WTC11 (cell line): ENCODE measurements at regions not wholly inside any gene's neighbourhood (a gene's known extent, or its start where the extent isn't known, plus 50 kb on each side); places are given as distances from the start of the nearest gene placed in this dataset.

Source experiments
- ATAC-seq: fragments of 200-7000 bp; cut with Tn5 transposase; 2 replicates; pipeline ENCODE4 v1.10.0; 2021; ENCODE audit warnings: mild to moderate bottlenecking, moderate library complexity
- CTCF ChIA-PET: fragments of 300-600 bp; sonication (Branson Sonifier 250); formaldehyde crosslinking; loops from one replicate; lab custom pipeline; 2021; ENCODE audit warnings: antibody characterized with exemption; lab: Charles Lee
- POLR2A ChIA-PET: fragments of 350-600 bp; sonication (Branson Sonifier 250); formaldehyde crosslinking; loops from one replicate; lab custom pipeline; 2021; ENCODE audit warnings: antibody characterized with exemption; lab: Charles Lee
- DNase-seq: peaks from one replicate; pipeline ENCODE4 v3.0.0; 2021; ENCODE audit warnings: low spot score
- H3K27ac Mint-ChIP-seq: 2 replicates; pipeline ENCODE4 v1.8.0; 2021; ENCODE audit warnings: mixed read lengths
- H3K27me3 Mint-ChIP-seq: 2 replicates; pipeline ENCODE4 v1.8.0; 2021; ENCODE audit warnings: low read depth, mild to moderate bottlenecking, moderate library complexity, mixed read lengths
- H3K36me3 Mint-ChIP-seq: 2 replicates; pipeline ENCODE4 v1.8.0; 2021; ENCODE audit warnings: mixed read lengths
- H3K4me1 Mint-ChIP-seq: 2 replicates; pipeline ENCODE4 v1.8.0; 2022; ENCODE audit warnings: mixed read lengths
- H3K4me3 Mint-ChIP-seq: 2 replicates; pipeline ENCODE4 v1.8.0; 2021; ENCODE audit warnings: mild to moderate bottlenecking, moderate library complexity, mixed read lengths
- H3K9me3 Mint-ChIP-seq: 2 replicates; pipeline ENCODE4 v1.8.0; 2021; ENCODE audit warnings: mixed read lengths
- ELF4 ChIP-seq: sonication (generic); formaldehyde crosslinking; IDR thresholded peaks from 2 replicates; pipeline ENCODE4 v1.8.1; 2022; ENCODE audit warnings: low read depth, mild to moderate bottlenecking, moderate library complexity, missing genetic modification reagents
- FOXJ3 ChIP-seq: sonication (generic); formaldehyde crosslinking; IDR thresholded peaks from 2 replicates; pipeline ENCODE4 v1.9.0; 2021; ENCODE audit warnings: missing genetic modification reagents, mild to moderate bottlenecking, borderline replicate concordance
- GABPB1 ChIP-seq: sonication (generic); formaldehyde crosslinking; IDR thresholded peaks from 2 replicates; pipeline ENCODE4 v1.8.1; 2023; ENCODE audit warnings: mild to moderate bottlenecking, missing genetic modification reagents
- HMGA2 ChIP-seq: fragments of 250-450 bp; sonication (Bioruptor Pico); IDR thresholded peaks from 2 replicates; pipeline ENCODE4 v1.4.0; 2021; ENCODE audit warnings: mild to moderate bottlenecking, moderate library complexity
- NFATC4 ChIP-seq: fragments of 250-450 bp; sonication (Bioruptor Pico); IDR thresholded peaks from 2 replicates; pipeline ENCODE4 v1.9.0; 2021; ENCODE audit warnings: mild to moderate bottlenecking
- NR3C1 ChIP-seq: sonication (generic); formaldehyde crosslinking; conservative IDR thresholded peaks from 2 replicates; pipeline ENCODE4 v1.8.1; 2023; ENCODE audit warnings: low read depth, mild to moderate bottlenecking, missing genetic modification reagents
- SMAD4 ChIP-seq: sonication (generic); formaldehyde crosslinking; IDR thresholded peaks from 2 replicates; pipeline ENCODE4 v1.8.0; 2022; ENCODE audit warnings: mild to moderate bottlenecking, missing genetic modification reagents
- ZNF219 ChIP-seq: sonication (generic); formaldehyde crosslinking; IDR thresholded peaks from 2 replicates; pipeline ENCODE4 v1.8.0; 2023; ENCODE audit warnings: missing genetic modification reagents, mild to moderate bottlenecking, borderline replicate concordance
- ZNF232 ChIP-seq: sonication (generic); formaldehyde crosslinking; IDR thresholded peaks from 2 replicates; pipeline ENCODE4 v1.8.0; 2022; ENCODE audit warnings: mild to moderate bottlenecking, missing genetic modification reagents
- ZNF416 ChIP-seq: fragments of 250-450 bp; sonication (Bioruptor Pico); IDR thresholded peaks from 2 replicates; pipeline ENCODE4 v1.9.0; 2021; ENCODE audit warnings: mild to moderate bottlenecking, inconsistent platforms
- TF ChIP-seq, protein P1 (sequence below): sonication (generic); formaldehyde crosslinking; IDR thresholded peaks from 2 replicates; pipeline ENCODE4 v1.8.0; 2023; ENCODE audit warnings: missing genetic modification reagents, mild to moderate bottlenecking, borderline replicate concordance
- TF ChIP-seq, protein P2 (sequence below): sonication (generic); formaldehyde crosslinking; IDR thresholded peaks from 2 replicates; pipeline ENCODE4 v1.8.0; 2022; ENCODE audit warnings: missing genetic modification reagents
- TF ChIP-seq, protein P3 (sequence below): sonication (generic); formaldehyde crosslinking; IDR thresholded peaks from 2 replicates; pipeline ENCODE4 v1.8.0; 2022; ENCODE audit warnings: mild to moderate bottlenecking, missing genetic modification reagents
- TF ChIP-seq, protein P4 (sequence below): sonication (generic); formaldehyde crosslinking; IDR thresholded peaks from 2 replicates; pipeline ENCODE4 v1.8.1; 2022; ENCODE audit warnings: low read depth, missing genetic modification reagents, borderline replicate concordance
- TF ChIP-seq, protein P5 (sequence below): fragments of 250-450 bp; sonication (Bioruptor Pico); IDR thresholded peaks from 2 replicates; pipeline ENCODE4 v1.9.0; 2021; ENCODE audit warnings: moderate library complexity, mild to moderate bottlenecking, inconsistent platforms, borderline replicate concordance
- TF ChIP-seq, protein P6 (sequence below): sonication (generic); formaldehyde crosslinking; IDR thresholded peaks from 2 replicates; pipeline ENCODE4 v1.8.1; 2023; ENCODE audit warnings: mild to moderate bottlenecking, missing genetic modification reagents

DNA sequence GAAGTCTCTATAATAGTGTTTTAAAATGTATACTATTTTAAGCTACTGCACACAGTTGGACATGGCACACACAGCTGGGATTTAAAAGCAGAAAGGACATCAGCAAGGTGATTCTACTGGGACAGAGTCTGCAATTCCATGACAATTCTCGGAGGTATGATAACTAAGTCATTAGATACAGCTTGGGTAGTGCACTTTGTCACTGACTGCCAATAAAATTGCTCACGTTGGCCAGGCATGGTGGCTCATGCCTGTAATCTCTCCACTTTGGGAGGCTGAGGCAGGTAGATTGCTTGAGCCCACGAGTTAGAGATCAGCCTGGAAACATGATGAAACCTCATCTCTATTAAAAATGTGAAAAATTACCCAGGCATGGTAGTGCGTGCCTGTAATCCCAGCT, 134.1 kb upstream of the SATB2 start (continued):
- TF ChIP-seq, protein P1, sequence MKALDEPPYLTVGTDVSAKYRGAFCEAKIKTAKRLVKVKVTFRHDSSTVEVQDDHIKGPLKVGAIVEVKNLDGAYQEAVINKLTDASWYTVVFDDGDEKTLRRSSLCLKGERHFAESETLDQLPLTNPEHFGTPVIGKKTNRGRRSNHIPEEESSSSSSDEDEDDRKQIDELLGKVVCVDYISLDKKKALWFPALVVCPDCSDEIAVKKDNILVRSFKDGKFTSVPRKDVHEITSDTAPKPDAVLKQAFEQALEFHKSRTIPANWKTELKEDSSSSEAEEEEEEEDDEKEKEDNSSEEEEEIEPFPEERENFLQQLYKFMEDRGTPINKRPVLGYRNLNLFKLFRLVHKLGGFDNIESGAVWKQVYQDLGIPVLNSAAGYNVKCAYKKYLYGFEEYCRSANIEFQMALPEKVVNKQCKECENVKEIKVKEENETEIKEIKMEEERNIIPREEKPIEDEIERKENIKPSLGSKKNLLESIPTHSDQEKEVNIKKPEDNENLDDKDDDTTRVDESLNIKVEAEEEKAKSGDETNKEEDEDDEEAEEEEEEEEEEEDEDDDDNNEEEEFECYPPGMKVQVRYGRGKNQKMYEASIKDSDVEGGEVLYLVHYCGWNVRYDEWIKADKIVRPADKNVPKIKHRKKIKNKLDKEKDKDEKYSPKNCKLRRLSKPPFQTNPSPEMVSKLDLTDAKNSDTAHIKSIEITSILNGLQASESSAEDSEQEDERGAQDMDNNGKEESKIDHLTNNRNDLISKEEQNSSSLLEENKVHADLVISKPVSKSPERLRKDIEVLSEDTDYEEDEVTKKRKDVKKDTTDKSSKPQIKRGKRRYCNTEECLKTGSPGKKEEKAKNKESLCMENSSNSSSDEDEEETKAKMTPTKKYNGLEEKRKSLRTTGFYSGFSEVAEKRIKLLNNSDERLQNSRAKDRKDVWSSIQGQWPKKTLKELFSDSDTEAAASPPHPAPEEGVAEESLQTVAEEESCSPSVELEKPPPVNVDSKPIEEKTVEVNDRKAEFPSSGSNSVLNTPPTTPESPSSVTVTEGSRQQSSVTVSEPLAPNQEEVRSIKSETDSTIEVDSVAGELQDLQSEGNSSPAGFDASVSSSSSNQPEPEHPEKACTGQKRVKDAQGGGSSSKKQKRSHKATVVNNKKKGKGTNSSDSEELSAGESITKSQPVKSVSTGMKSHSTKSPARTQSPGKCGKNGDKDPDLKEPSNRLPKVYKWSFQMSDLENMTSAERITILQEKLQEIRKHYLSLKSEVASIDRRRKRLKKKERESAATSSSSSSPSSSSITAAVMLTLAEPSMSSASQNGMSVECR (CRISPR knock-in tag) = no peak
- TF ChIP-seq HMGA2 (no peak), NR3C1 (CRISPR knock-in tag) (no peak), SMAD4 (no peak), ZNF232 (CRISPR knock-in tag) (no peak), FOXJ3 (no peak)
- TF ChIP-seq, protein P2, sequence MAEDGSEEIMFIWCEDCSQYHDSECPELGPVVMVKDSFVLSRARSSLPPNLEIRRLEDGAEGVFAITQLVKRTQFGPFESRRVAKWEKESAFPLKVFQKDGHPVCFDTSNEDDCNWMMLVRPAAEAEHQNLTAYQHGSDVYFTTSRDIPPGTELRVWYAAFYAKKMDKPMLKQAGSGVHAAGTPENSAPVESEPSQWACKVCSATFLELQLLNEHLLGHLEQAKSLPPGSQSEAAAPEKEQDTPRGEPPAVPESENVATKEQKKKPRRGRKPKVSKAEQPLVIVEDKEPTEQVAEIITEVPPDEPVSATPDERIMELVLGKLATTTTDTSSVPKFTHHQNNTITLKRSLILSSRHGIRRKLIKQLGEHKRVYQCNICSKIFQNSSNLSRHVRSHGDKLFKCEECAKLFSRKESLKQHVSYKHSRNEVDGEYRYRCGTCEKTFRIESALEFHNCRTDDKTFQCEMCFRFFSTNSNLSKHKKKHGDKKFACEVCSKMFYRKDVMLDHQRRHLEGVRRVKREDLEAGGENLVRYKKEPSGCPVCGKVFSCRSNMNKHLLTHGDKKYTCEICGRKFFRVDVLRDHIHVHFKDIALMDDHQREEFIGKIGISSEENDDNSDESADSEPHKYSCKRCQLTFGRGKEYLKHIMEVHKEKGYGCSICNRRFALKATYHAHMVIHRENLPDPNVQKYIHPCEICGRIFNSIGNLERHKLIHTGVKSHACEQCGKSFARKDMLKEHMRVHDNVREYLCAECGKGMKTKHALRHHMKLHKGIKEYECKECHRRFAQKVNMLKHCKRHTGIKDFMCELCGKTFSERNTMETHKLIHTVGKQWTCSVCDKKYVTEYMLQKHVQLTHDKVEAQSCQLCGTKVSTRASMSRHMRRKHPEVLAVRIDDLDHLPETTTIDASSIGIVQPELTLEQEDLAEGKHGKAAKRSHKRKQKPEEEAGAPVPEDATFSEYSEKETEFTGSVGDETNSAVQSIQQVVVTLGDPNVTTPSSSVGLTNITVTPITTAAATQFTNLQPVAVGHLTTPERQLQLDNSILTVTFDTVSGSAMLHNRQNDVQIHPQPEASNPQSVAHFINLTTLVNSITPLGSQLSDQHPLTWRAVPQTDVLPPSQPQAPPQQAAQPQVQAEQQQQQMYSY (CRISPR knock-in tag) = no peak
- TF ChIP-seq, protein P3, sequence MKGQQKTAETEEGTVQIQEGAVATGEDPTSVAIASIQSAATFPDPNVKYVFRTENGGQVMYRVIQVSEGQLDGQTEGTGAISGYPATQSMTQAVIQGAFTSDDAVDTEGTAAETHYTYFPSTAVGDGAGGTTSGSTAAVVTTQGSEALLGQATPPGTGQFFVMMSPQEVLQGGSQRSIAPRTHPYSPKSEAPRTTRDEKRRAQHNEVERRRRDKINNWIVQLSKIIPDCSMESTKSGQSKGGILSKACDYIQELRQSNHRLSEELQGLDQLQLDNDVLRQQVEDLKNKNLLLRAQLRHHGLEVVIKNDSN (CRISPR knock-in tag) = no peak

DNA sequence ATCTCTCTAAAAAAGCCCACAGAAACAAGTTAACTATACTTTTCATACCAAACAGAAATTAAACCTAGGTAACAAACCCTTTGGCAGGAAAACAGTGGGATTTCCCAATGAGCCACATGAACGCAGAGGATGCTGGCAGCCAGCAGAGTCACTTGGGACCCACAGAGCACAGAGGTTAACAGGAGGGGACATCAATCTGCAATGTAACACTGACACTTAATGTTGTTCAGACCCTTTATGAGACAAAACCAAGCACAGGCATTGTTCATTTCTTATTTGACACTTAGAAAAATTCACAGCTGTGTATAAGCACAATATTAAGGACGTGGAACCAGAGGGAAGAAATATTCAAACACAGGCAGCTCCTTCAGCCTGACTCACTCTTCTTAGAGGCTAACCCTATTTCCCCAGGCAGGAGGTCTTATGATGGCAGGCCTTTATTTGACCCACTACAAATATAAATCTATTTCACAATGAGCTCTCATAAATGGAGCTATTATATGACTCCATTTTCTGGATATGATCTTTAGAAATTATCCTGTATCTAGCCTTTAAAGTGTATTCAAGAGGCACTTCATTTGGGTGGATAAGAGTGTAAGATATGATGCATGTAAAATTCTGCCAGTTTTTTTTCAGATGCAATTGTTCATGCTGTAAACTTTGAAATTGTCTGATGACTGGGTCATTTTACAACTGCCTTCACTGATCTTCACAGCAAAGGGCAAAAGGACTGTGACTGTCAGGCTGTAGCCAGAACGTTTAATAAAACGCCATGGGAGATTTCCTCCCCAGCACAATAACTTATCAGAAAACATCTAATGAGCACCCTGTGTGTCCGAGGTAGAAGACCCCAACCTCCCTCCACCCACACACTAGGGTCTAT, 132.8 kb upstream of the SATB2 start:
- Mint-ChIP-seq H3K36me3 (no peaks in the 10 kb centered on the region), H3K4me1 (peaks cover 24% of the 10 kb centered on the region), H3K27ac (no peak overlapping the region), H3K27me3 (peaks cover 2% of the 10 kb centered on the region), H3K4me3 (no peak overlapping the region), H3K9me3 (no peaks in the 10 kb centered on the region)
- ATAC-seq = no peak
- CTCF ChIA-PET = interaction anchor here (1.0 to 1.6 kb wide), 2 partner anchors 16 to 101 kb away, joined by 3 to 5 read pairs; no protein-coding TSS in a partner anchor
- TF ChIP-seq ELF4 (no peak), ZNF219 (CRISPR knock-in tag) (no peak), NFATC4 (no peak), GABPB1 (CRISPR knock-in tag) (no peak), ZNF416 (no peak)
- TF ChIP-seq, protein P4, sequence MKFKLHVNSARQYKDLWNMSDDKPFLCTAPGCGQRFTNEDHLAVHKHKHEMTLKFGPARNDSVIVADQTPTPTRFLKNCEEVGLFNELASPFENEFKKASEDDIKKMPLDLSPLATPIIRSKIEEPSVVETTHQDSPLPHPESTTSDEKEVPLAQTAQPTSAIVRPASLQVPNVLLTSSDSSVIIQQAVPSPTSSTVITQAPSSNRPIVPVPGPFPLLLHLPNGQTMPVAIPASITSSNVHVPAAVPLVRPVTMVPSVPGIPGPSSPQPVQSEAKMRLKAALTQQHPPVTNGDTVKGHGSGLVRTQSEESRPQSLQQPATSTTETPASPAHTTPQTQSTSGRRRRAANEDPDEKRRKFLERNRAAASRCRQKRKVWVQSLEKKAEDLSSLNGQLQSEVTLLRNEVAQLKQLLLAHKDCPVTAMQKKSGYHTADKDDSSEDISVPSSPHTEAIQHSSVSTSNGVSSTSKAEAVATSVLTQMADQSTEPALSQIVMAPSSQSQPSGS (CRISPR knock-in tag) = no peak
- TF ChIP-seq, protein P3 (CRISPR knock-in tag) = no peak
- TF ChIP-seq, protein P5, sequence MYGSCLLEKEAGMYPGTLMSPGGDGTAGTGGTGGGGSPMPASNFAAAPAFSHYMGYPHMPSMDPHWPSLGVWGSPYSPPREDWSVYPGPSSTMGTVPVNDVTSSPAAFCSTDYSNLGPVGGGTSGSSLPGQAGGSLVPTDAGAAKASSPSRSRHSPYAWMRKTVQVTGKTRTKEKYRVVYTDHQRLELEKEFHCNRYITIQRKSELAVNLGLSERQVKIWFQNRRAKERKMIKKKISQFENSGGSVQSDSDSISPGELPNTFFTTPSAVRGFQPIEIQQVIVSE (CRISPR knock-in tag) = no peak
- TF ChIP-seq, protein P6, sequence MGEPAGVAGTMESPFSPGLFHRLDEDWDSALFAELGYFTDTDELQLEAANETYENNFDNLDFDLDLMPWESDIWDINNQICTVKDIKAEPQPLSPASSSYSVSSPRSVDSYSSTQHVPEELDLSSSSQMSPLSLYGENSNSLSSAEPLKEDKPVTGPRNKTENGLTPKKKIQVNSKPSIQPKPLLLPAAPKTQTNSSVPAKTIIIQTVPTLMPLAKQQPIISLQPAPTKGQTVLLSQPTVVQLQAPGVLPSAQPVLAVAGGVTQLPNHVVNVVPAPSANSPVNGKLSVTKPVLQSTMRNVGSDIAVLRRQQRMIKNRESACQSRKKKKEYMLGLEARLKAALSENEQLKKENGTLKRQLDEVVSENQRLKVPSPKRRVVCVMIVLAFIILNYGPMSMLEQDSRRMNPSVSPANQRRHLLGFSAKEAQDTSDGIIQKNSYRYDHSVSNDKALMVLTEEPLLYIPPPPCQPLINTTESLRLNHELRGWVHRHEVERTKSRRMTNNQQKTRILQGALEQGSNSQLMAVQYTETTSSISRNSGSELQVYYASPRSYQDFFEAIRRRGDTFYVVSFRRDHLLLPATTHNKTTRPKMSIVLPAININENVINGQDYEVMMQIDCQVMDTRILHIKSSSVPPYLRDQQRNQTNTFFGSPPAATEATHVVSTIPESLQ (CRISPR knock-in tag) = no peak
- TF ChIP-seq, all 79 proteins: peak for 0
- POLR2A ChIA-PET = no interaction called here
- DNase-seq = no peak
